ENCODE measurements at regions not wholly inside any gene's neighbourhood (a gene's known extent, or its start where the extent isn't known, plus 50 kb on each side); places are given as distances from the start of the nearest gene placed in this dataset.

DNA sequence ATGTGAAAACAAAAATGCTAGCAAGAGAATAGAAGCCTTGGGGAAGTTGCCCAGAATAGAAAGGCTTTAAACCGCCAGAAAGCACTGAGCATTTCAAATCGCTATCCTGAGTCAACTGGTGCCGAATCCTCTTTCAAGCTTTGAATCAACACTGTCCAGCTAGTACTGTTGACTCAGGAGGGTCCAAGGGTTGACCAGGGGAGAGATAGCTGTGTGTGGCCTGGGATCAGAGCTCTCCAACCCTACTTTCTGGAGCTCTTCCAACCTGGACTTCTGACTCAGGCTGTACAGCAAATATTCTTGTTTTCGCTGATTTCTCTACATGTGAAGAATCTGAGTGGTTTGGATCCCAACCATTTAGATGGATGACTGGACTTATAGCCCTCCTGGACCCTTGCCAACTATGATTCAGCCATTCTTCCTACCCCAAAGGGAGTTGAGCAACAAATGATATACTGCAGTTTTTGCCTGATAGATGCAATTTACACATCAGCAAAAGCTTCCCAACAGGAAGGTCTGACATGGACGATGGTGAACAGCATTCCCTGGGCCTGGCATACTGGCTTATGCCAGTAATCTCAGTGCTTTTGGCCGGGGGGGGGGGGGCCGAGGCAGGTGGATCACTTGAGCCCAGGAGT lies 154.0 kb upstream of the SDK2 start (continued):
- TF ChIP-seq, protein P1, sequence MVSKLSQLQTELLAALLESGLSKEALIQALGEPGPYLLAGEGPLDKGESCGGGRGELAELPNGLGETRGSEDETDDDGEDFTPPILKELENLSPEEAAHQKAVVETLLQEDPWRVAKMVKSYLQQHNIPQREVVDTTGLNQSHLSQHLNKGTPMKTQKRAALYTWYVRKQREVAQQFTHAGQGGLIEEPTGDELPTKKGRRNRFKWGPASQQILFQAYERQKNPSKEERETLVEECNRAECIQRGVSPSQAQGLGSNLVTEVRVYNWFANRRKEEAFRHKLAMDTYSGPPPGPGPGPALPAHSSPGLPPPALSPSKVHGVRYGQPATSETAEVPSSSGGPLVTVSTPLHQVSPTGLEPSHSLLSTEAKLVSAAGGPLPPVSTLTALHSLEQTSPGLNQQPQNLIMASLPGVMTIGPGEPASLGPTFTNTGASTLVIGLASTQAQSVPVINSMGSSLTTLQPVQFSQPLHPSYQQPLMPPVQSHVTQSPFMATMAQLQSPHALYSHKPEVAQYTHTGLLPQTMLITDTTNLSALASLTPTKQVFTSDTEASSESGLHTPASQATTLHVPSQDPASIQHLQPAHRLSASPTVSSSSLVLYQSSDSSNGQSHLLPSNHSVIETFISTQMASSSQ (IDR thresholded peaks at IDR 0.05; ENCODE audit: low read depth): peak; percentile 53; the same call in 1 of the 2 replicates
- TF ChIP-seq, protein P1 (CRISPR knock-in tag; IDR thresholded peaks at IDR 0.05; ENCODE audit: borderline replicate concordance): peak; percentile 74; the same call in 1 of the 2 replicates
- TF ChIP-seq IKZF4 (CRISPR knock-in tag; IDR thresholded peaks at IDR 0.05; ENCODE audit: borderline replicate concordance, low read depth, not compliant biosample characterization): no peak
- peak; percentile 81; the same call in 1 of the 2 replicates for TF ChIP-seq MBD4 (IDR thresholded peaks at IDR 0.05; ENCODE audit: borderline replicate concordance, low read length)
- no peak for TF ChIP-seq ZNF7 (CRISPR knock-in tag; IDR thresholded peaks at IDR 0.05)
- no peak for TF ChIP-seq TP53 (CRISPR knock-in tag; conservative IDR thresholded peaks at IDR 0.05)
- no peak; the same call in 1 of the 2 replicates for TF ChIP-seq MYC (CRISPR knock-in tag; IDR thresholded peaks at IDR 0.05; ENCODE audit: borderline replicate concordance)
- TF ChIP-seq PHB2 (IDR thresholded peaks at IDR 0.05; ENCODE audit: partially characterized antibody): no peak
- TF ChIP-seq CHD4 (IDR thresholded peaks at IDR 0.05; ENCODE audit: borderline replicate concordance, low read length): peak; percentile 5; the same call in 1 of the 2 replicates
- peak; percentile 63; the same call in 1 of the 2 replicates for TF ChIP-seq KMT2B (CRISPR knock-in tag; IDR thresholded peaks at IDR 0.05)
- no peak for TF ChIP-seq CSRNP1 (CRISPR knock-in tag; IDR thresholded peaks at IDR 0.05)
- TF ChIP-seq FOXK2 (IDR thresholded peaks at IDR 0.05): peak; percentile 76
- no peak for TF ChIP-seq TMF1 (CRISPR knock-in tag; IDR thresholded peaks at IDR 0.05; ENCODE audit: low read depth)
- no peak for TF ChIP-seq HNRNPUL1 (IDR thresholded peaks at IDR 0.05; ENCODE audit: low read depth, low read length)
- TF ChIP-seq ZNF30 (CRISPR knock-in tag; IDR thresholded peaks at IDR 0.05): no peak
- TF ChIP-seq ZNF431 (CRISPR knock-in tag; IDR thresholded peaks at IDR 0.05; ENCODE audit: borderline replicate concordance, low read depth): no peak
- TF ChIP-seq ZNF136 (CRISPR knock-in tag; IDR thresholded peaks at IDR 0.05; ENCODE audit: low read depth): no peak; the same call in 1 of the 2 replicates
- peak; percentile 13 for TF ChIP-seq YY1 (IDR thresholded peaks at IDR 0.05; ENCODE audit: insufficient read depth, insufficient replicate concordance, low read depth, low read length)
- no peak for TF ChIP-seq HDAC6 (IDR thresholded peaks at IDR 0.05; ENCODE audit: low read depth, low read length)
- TF ChIP-seq, protein P2, sequence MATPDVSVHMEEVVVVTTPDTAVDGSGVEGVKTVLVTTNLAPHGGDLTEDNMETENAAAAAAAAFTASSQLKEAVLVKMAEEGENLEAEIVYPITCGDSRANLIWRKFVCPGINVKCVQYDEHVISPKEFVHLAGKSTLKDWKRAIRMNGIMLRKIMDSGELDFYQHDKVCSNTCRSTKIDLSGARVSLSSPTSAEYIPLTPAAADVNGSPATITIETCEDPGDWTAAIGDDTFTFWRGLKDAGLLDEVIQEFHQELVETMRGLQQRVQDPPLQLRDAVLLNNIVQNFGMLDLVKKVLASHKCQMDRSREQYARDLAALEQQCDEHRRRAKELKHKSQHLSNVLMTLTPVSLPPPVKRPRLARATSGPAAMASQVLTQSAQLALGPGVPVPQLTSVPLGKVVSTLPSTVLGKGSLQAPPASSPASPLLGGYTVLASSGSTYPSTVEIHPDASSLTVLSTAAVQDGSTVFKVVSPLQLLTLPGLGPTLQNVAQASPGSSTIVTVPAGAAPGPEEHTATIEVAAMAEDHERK (CRISPR knock-in tag; IDR thresholded peaks at IDR 0.05; ENCODE audit: low read depth): no peak
- TF ChIP-seq, protein P3, sequence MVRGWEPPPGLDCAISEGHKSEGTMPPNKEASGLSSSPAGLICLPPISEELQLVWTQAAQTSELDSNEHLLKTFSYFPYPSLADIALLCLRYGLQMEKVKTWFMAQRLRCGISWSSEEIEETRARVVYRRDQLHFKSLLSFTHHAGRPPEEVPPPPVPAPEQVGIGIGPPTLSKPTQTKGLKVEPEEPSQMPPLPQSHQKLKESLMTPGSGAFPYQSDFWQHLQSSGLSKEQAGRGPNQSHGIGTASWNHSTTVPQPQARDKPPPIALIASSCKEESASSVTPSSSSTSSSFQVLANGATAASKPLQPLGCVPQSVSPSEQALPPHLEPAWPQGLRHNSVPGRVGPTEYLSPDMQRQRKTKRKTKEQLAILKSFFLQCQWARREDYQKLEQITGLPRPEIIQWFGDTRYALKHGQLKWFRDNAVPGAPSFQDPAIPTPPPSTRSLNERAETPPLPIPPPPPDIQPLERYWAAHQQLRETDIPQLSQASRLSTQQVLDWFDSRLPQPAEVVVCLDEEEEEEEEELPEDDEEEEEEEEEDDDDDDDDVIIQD (CRISPR knock-in tag; IDR thresholded peaks at IDR 0.05; ENCODE audit: low read depth): peak; percentile 67; the same call in 1 of the 2 replicates
- no peak for TF ChIP-seq TBP (CRISPR knock-in tag; IDR thresholded peaks at IDR 0.05)

All from HepG2 (cell line).